Stimulated activated CD8-positive, alpha-beta memory T cell treated with anti-CD3 and anti-CD28 coated beads, Interleukin-15, amount 100 ng/mL, for 4 hours (primary cell): ENCODE measurements at regions not wholly inside any gene's neighbourhood (a gene's known extent, or its start where the extent isn't known, plus 50 kb on each side); places are given as distances from the start of the nearest gene placed in this dataset.

Experiments used
- DNase-seq, 2 donors: peaks; one replicate each; pipeline ENCODE4 v3.0.0-alpha.2; 2020; ENCODE audit warnings: low read depth in 2 of 2

DNA sequence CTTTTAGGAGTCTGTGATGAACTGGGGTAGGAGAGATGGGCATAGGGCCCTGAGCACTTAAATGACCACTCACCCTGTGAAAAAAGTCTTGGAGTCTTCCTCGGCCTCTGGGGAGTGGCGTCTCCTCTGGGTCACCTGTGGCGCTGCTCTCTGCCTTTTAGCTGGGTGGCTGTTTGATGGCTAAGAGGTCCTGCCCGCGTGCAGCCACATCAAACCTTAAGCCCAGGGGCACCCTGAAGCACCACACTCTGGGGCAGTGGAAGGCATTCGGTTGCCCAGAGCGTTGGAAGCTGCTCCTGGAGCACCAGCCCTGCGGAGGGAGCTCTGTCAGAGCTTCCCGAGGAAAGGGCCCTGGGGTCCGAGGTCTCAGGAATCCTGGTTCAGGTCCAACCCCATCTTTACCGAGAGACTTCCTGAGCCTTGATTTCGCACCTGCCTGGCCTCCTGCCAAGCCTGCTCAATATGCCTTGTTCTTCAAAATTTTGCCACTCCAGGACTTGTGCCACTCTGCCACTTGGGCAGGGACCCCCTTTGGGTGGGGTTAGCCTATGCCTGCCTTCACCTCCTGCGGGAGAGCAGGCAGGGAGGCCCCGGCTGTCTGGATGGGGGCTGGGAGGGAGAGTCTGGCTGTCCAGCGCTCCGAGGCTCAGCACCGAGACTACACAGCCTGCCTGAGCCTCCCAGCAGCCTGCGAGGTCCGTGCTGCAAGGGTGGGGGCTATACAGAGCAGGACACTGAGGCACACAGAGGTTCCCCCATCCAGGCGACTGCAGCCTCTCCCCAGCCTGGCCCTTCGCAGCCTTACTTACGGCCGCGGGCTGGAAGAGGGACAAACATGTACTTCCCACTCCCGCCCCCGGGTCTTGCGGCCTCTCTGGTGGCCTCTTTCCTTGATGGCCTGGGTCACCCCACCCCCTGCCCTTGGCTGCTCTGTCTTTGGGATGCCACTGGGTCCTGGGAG is 63.4 kb upstream of the RNU6ATAC start:
- no peak for DNase-seq

DNA sequence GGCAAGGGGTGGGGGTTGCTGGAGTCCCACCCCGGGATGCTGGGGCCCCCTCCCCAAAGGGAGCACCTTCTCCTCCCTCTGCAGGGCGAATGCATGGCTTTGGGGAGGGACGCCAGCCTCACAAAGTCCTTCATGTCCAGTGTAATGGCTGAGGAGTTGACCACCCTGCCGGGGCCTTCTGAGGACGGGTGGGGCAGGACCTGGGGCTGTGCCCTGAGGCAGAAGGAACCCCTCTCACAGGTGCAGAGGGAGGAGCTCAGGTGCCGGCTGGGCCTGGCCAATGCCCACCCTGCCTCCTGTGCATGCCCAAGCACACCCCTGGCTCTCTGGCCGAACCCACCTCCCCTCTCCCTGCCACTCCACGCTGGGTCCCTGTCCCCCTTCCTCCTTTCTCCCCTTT is 64.3 kb upstream of the RNU6ATAC start:
- DNase-seq, result no peak

DNA sequence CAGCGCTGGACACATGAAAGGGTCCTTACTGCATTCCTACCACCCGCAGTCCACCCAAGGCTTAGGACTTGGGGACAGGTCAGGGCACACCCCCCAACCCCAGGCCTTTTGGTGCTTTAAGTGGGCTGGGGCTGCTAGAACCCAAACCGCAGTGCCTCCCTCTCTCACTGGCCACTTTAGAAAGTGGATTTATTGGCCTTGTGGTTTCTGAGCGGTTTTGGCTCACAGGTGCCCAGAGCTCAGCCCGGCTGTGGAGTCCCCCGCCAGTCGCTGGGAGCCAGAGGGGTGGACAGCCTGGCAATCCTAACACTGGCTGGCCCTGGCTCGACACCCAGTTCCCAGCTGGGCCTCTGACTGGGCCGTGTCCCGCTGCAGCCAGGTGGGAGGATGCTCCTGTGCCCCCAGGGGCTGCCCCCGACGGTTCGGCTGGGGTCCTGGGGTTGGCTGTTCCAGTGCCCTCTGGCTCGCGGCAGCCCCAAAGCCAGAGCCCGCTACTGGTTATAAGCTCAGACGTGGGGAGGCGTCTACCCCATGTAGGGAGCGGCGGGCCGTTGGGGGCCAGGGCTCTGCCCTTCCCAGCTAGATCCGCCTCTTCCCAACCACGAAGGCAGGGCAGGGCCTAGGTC is 65.2 kb upstream of the RNU6ATAC start:
- no peak for DNase-seq

DNA sequence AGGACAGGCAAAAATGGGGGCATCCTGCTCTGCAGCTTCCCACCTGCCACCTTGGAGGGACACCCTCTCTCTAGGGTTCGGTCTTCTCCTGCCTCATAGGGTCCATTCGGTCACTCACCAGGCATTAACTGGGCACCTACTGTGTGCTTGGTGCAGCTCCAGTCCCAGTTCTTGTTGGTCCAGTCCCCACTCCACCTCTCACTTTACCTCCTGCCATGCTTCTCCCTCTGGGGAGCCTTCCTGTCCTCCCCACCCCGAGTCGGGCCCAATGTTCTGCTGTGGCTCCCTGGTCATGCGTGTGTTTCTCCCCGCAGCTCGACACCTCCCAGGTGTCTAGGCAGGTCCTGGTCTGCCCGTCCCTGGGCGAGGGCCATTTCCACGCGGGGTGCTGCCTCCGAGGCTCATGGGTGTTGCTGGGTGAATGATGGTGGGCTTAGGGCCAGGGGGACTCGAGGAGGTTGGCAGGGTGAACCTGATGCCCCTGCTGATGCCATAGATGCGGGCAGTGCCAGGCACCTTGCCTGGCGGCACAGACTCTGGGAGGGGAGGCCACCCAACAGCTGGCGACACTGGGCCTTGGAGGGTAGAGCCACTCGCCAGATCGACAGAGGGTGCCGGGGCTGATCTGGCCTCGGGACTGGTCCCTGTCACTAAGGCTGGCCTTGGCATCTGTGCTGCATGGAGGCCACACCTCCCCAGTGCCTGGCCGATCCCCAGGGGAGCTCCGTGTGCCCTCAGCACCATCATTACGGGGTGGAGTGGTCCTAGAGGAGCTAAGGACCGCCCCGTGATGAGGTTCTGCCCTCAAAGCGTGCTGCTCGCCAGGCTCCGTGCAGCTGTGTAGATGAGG is 66.0 kb upstream of the RNU6ATAC start:
- DNase-seq, result no peak

DNA sequence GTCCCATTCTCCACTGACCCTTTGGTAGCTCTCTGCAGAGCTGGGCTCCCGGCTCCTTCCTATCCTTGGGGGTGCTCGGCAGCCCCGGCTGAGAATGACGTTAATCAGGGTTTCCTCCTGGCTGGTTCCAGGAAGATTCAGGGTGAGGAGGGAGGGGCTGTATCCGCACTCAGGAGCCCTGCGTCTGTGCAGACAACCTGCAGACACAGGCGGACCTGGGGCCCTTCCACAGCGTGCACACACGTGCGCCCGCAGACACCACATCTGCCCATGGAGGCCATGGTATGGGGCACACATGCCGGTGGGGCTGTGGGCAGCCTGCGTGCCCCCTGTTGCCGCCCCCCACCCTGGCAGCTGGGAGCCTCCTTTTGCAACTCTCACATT is 66.6 kb upstream of the RNU6ATAC start:
- DNase-seq, result no peak

DNA sequence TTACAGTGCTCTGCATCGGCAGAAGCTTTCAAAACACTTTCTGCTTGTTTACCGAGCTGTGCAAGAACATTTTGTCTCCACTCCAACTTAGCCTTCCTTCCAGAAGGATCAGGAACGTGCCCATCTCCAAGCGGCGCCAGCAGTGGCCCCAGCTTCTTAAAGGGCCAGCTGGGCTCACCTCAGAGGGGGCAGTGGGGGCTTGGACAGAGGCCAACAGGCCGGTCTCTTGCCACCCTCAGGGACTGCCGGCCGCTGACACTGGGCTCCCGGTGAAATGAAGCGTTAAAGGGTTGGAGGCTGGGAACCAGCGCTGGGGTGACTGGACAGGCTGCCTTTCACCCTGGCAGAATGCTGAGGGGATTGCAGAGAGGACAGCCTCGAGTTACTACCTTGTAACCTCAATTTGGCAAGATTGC is 67.0 kb upstream of the RNU6ATAC start:
- no peak for DNase-seq

DNA sequence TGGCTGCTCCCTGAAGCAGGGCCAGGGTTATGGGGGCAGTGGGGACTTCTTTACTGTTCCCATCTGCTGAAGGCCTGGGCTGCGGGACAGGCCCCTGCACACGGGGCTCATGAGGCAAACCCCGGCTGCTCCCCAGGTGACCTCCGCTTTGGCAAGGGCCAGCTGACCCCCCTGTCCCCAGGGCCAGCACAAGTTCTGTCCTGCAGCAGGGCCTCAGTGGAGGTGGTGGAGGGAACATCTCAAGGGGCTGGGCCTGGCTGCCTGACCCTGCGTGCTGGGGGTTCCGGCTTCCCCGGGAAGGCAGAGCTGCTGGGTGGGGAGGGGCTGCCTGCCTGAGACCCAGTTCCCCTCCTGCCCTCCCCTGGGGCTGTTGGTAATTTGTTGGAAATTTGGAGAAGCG is 67.4 kb upstream of the RNU6ATAC start:
- DNase-seq, result no peak

DNA sequence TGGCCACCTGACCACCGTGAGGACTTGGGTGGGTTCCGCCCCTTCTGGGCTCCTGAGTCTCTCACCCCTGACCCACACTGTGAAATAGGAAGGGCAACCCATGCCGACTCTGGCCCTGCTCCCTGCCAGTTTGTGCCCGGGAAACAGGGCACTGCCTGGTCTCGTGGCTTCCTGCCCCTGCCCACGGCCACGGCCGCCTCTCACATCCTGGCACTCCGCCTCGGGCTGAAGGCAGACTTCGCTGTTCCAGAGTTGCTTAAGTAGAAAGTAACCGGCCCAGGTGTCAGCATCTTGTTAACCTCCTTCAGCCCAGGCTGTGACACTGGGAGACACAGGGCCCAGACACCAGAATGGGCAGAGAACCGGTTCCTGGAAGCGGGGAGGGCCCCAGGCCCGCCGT is 68.7 kb upstream of the RNU6ATAC start:
- DNase-seq, result no peak

DNA sequence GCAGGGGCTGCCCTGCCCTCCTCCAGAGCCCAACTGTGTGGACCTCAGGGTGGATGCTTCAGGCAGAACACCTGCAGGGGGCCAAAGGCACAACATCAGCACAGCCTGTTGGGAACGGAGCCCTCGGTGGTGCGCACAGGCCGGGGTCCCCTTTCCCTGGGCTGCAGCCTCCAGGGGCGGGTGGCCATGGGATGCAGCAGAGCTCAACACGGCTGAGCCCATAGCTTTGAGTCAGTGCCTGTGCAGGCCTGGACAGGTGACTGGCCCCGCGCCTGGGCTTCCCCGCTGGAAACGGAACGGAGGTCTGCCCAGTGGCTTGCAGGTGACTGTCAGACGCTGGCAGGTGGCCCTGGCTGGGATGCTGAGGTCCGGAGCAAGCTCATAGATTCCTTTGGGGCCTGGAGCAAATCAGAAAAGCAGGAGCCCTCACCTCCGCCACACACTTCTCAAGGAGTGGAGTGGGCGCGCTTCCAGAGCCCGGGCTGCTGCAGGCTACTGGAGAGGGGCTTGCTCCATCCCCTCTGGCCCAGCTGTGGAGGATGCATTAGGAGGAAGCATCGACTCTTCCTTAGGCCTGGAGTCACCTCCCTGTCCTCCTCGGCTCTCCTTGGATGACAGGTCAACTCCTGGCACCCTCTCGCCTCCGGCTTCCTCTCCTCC is 69.8 kb upstream of the RNU6ATAC start:
- no peak for DNase-seq

DNA sequence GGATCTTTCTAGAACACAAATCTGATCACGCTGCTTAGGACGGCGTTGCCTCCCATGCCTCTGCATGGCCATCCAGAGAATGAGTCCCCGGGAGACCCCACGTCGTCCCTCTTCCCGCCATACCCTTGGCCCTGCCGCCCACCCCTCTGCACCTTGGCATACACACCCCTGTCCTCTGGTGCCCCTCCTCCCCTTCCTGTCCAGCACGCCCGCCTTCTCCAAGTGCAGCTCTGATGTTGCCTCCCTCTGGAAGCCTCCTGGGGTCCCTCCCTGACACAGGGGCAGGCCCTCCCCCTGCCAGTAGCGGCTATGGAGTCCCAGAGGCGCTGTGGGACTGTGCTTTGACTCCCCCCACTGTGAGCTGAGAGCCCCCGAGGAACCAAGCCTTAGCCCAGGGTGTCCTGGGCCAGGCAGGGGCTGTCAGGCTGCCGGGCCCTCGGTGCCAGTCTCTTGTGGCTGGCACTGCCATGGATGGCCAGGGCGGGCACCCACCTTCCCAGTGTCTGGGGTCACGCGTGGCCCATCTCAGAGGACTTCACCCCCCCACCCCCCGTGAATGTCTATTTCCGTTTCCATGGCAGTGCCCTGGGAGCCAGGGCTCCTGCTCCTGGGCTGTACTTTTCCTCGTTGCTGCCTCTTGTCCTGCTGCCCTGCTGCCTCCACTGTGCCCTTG is 70.5 kb upstream of the RNU6ATAC start:
- DNase-seq, result no peak

DNA sequence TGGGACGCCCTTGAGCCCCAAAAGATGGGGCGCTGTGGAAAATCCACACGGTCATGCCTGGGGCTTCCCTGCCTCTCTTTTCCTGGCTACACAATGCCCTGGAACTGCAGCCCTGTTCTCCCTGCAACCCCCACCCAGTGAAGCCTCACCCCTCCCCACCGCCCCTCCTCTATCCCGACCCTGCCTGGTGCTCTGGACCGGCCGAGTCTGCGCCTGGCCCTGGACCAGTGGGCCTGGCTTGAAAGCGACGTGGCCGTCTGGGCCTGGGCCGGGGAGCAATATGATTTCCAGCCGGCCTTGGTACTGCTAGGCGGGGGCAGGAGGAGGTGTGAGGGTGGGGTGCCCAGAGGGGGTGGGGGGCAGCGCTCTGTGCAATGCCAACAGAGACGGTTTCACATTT is 71.0 kb upstream of the RNU6ATAC start:
- DNase-seq, result no peak

DNA sequence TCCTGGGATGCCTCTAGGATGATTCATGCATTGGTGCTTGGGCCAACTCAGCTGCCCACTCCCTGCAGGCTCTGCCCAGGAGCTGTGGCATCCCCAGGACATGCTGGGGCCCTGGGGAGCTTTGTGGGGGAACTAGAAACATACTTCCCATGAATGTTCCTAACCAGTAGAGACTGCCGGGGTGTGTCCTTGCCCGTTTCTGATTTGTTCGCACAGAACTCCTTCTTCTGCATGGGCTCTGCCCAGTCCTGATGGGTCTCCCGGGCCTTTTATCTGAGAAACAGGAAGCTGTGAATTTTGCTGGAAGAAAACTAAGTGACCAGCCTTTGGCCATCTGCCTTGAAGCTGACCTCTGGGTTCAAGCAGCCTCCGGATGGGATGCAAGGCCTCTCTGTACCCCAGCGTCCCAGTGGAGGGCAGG is 71.6 kb upstream of the RNU6ATAC start:
- no peak for DNase-seq

DNA sequence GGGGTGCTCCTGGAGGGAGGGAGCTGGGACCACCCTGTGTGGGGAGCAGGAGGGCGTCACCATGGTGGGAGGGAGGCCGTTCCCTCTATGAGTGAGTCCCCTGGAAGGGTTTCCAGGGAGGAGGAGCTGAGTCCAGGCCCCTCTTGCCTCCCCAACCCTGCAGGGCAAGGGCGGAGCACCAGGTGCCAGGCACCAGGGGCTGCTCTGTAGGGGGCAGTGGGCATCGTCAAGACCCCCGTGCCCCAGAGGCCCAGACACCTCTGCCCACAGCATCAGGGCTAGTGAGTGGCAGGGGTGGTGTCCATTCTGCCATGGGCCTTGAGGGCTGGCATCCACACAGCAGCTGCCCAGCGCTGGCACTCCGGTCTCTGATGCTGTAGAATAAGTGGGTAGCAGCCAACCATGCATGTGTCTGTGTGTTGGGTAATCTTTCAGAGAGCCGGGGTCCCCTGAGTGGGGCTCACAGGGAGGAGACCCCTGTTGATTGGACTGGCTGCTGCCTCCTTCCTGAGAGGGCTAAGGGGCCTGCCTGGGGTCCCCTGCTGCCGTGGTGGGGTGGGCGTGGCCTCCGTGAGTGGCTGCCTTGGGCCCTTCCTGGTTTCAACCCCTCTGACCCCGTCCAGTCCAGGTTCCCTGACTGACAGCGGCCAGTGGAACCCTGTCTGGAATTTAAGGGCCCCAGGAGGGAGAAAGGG is 72.7 kb upstream of the RNU6ATAC start:
- DNase-seq, result no peak

DNA sequence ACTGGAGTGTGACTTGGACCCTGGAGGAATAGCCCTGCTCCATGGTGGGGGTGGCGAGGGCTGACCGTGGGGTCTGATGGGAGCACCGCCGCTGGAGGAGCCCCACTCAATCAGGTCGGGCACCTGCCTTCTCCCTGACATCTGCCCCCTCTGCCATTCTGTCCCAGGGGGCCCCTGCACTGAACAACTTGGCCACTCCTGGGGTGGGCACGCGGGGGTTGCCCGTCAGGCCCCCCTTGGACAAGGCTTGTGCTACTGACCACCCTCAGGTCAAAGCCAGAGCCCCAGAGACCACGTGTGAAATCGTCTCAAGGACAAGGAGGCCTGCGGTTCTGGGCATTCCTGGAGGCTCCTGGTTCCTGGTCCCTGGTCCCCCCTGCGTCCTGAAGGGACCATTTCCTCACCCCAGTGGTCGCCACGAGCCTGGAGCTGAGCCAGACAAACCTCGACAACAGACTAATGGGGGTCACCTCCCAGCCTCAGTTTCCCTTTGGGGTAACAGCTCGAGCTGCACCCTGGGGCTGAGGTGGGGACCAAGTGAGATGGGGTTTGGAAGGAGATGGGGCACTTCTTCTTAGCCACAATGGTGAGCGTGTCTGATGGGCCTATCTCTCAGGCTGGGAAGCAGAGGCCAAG is 73.4 kb upstream of the RNU6ATAC start:
- DNase-seq, result no peak

DNA sequence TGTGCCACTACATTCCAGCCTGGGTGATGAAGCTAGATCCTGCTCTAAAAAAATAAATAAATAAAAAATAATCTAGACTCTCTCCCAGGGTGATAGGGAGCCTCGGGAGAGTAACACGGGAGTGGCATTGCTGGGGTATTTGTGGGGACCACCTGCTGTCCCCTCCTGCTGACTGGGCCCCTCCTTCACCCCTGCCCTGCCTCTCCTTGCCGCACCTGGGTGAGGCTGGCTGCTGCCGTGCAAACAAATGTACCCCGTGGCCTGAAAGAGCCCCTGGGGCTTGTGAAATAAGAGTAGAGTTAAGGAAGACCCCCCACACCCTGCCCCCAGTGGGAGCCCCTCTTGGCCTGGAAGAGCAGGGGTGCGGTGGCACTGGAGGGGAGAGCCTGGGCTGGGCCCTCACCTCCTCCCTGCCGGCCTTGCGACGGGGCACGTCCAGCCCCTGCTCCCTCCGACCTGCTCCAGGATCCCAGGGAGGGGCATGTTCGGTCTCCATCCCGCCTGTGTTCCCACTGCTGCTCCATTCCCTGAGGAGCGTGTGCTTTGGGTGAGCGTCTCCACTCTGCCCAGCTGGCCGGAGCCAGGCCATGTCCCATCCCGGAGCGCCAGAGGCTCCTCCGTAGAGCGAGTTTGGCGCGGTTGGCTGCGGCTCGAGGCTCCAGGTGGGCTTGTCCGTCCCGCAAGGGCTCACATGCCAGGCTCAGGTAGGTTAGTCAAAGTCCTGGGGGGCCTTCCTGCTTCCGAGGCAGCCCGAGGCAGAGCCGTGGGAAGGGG is 75.0 kb upstream of the RNU6ATAC start:
- DNase-seq, result no peak

DNA sequence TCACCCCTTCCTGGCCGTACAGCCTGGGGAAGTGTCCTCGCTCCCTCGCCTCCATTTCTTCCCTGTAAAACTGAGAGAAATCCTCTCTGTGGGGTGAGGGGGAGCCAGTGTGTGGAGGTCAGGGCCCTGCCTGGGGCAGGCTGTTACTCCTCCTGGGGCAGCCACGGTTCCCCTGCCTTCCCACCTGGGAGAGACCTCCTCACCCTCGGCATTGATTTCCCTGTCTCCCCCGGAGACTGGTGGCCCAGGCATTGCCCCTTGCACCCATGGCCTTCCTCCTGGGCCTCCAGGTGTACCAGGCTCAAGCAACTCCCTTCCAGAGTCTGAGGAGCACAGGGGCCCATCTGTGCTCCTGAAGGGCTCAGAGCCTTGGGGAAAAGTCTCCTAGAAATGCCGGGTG is 75.6 kb upstream of the RNU6ATAC start:
- DNase-seq, result no peak

DNA sequence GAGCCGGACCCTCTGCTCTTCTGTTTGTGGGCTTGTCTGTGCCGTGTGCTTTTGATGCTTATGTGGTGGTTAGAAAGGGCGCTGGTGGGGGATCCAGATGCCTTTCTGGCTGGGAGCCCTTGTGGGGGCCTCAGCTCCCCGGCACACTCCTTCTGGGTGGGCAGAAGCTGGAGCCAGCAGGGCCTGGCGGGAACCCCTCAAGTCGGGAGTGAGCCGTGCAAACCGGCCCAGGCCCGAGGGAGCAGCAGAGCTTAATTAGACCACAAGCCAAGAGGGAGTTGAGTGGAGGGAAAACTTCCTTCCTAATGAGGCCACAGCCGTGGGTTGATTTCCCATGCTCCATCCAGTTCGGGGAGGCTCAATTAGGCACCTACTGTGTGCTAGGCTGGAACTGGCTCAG is 76.0 kb upstream of the RNU6ATAC start:
- no peak for DNase-seq

DNA sequence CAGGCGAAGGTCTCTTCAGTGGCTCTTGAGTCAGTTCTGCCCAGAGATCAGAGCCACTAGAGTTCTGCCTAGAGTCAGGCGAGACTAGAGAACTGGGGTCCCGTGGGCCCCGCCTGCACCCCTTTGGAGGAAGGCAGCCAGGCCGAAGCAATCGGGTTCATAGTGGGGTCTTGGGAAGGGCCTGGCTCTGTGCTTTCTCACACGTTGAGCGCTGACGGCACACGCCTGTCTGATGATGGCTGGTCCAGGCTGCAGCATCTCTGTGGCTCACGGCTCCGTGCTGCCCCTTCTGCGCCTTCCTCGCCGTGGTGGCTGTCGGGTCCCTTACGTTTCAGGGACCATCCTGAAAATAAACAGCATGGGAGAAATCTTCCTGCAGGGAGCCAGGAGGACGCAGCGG is 78.3 kb upstream of the RNU6ATAC start:
- no peak for DNase-seq

DNA sequence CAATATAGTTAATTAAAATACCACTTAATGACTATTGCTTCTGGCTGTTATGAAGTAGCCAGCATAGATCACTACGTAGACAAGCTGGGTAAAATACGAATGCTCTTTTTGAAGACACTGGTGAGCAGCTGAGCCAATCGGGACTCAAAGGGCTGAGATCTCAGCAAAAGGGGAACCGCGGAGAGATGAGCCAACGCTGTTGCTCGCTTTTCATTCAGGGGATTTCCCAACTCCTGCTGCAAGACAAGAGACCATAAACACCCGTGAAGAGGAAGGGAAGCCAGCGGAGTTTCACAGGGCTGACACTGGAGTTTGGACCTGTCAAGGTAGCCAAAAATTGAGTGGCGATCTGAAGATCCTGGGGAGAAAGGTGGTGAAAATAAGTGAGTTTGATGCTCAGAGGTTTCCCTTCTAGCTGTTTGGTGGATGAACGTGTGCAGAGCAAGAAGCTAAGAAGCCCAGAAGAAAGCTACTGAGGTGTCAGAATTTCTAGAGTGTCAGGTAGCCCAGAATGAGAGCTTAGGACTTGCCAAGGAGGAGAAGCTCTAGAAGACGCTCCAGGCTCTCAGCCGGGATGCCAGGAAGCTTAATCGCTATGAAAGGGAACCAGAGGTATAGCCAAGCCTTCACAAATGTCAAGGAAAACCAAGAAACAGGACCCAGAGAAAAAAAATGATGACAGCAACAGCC is 79.6 kb upstream of the RNU6ATAC start:
- DNase-seq, result peak; percentile 6 to 8
